Heart right ventricle (tissue), 16 donors: ENCODE measurements at regions not wholly inside any gene's neighbourhood (a gene's known extent, or its start where the extent isn't known, plus 50 kb on each side); places are given as distances from the start of the nearest gene placed in this dataset.

Experiments
- ATAC-seq, 8 donors: fragments of 200-7000 bp; cut with Tn5 transposase; one replicate each; pipeline ENCODE4 v1.9.1; 2020; ENCODE audit warnings: mild to moderate bottlenecking in 8 of 8, moderate library complexity in 8 of 8, moderate number of reproducible peaks in 1 of 8
- DNase-seq, 2 donors: peaks; one replicate each; pipeline ENCODE4 v3.0.0-alpha.2; 2020
- H3K27ac ChIP-seq, 10 donors: fragments of 200-600 bp; sonication (generic) in 2 of 10; one replicate each; pipeline versions ENCODE4 v1.5.0 to v1.8.0; 2020 to 2022; ENCODE audit warnings: mild to moderate bottlenecking in 3 of 10
- H3K27me3 ChIP-seq, 7 donors: fragments of 200-600 bp; one replicate each; pipeline ENCODE4 v1.8.0; 2021 to 2022; ENCODE audit warnings: mild to moderate bottlenecking in 2 of 7
- H3K36me3 ChIP-seq, 9 donors: fragments of 200-600 bp; sonication (generic) in 1 of 9; one replicate each; pipeline versions ENCODE4 v1.5.0 to v1.8.0; 2020 to 2022; ENCODE audit warnings: mild to moderate bottlenecking in 2 of 9
- H3K4me1 ChIP-seq, 9 donors: fragments of 200-600 bp; sonication (generic) in 1 of 9; one replicate each; pipeline versions ENCODE4 v1.5.0 to v1.8.0; 2020 to 2022; ENCODE audit warnings: mild to moderate bottlenecking in 4 of 9
- H3K4me3 ChIP-seq, 10 donors: fragments of 200-600 bp; sonication (generic) in 2 of 10; one replicate each; pipeline versions ENCODE4 v1.5.0 to v1.8.0; 2020 to 2022; ENCODE audit warnings: mild to moderate bottlenecking in 7 of 10, moderate library complexity in 2 of 10
- H3K9me3 ChIP-seq, 11 donors: fragments of 200-600 bp in 10 of 11; sonication (generic) in 2 of 11; one replicate each; pipeline versions ENCODE4 v1.5.0 to v1.8.0; 2013 to 2022; ENCODE audit warnings: mild to moderate bottlenecking in 2 of 11, control low read depth in 1 of 11, moderate library complexity in 1 of 11
- WGBS, 2 donors: extraction: QIAGEN DNeasy Blood & Tissue Kit; methylation state at CpG; one replicate each; pipeline ENCODE4 v1.1.7; 2013; ENCODE audit warnings: inconsistent platforms in 1 of 2; 5-methylcytosine and 5-hydroxymethylcytosine counted together
- intact Hi-C, 10 donors: fragments of 100-400 bp; cut with DNase I; formaldehyde crosslinking; loops; one replicate each; pipeline versions ENCODE4 v1.11.1 to v1.14.2; 2022
- TF ChIP-seq, protein P1 (sequence below), 9 donors: fragments of 200-600 bp; sonication (generic) in 2 of 9; IDR thresholded peaks; one replicate each; pipeline versions ENCODE4 v1.5.0 to v1.8.0; 2021 to 2022; ENCODE audit warnings: antibody characterized with exemption in 9 of 9, mild to moderate bottlenecking in 5 of 9, moderate library complexity in 1 of 9
- donor health status: Arrhythmogenic right ventricular cardiomyopathy.
- donor health status: ischemic (EF 13 %, LVEDD 7.1; RV severe dilation, severe dysfunction).
- donor health status: healthy with polysubstance abuse.
- donor health status: DM: no; HTN: yes; CAD: no.
- donor health status: DM: no; HTN: no; CAD: no.
- donor health status: ischemic (EF 25% LVEDD 6.9; RV normal size, moderate dysfunction).
- donor health status: ischemic (EF 25% LVEDD 5.7; RV mildly dilated, moderate dysfunction).
- donor health status: healthy.
- donor health status: DM: yes; HTN: yes; CAD: no.
- donor health status: Ischemic cardiomyopathy.
- donor health status: ischemic (EF 35%, LVEDD 5.7; RV mildly dilated, moderate dysfunction).
- donor health status: nonischemic (EF 11% LVEDD 7.7; RV severe dilation, severe dysfunction).
- donor health status: DM: yes; HTN: yes; CAD: no.
- donor health status: PGD.
- donor health status: ischemic (EF 29% LVEDD 5.4; RV normal size, mild dysfunction).
- donor health status: nonischemic (EF 23%, LVEDD 6.1; RV moderate dilation, normal function).

DNA sequence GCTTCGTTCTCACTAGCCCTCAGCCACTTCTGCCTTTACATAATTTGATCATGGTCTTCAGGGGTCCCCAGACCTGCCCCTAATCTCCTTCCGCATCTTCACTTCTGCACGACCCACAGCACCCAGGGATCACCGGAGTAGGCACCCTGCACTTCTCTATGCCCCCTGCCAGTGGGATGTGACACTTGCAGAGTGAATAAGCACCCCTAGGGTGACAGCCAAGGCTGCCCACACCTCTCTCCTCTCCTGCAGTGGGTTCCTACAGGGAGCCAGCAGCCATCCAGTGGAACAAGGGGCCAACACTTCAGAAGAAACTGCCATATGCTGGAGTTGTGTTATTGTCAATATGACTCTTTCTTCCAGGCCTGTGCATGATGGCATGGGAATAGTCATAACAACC lies 58.0 kb upstream of the CTPS1 start:
- ATAC-seq: no peak
- no peak overlapping the region for H3K4me3 ChIP-seq
- peaks cover 0 to 8% (median 0%) of the 10 kb centered on the region in 9 donors for H3K4me1 ChIP-seq
- 85 to 87% methylated on average over 4 of the region's 4 CpGs for WGBS, 2 donors
- H3K9me3 ChIP-seq: no peaks in the 10 kb centered on the region
- TF ChIP-seq, protein P1, sequence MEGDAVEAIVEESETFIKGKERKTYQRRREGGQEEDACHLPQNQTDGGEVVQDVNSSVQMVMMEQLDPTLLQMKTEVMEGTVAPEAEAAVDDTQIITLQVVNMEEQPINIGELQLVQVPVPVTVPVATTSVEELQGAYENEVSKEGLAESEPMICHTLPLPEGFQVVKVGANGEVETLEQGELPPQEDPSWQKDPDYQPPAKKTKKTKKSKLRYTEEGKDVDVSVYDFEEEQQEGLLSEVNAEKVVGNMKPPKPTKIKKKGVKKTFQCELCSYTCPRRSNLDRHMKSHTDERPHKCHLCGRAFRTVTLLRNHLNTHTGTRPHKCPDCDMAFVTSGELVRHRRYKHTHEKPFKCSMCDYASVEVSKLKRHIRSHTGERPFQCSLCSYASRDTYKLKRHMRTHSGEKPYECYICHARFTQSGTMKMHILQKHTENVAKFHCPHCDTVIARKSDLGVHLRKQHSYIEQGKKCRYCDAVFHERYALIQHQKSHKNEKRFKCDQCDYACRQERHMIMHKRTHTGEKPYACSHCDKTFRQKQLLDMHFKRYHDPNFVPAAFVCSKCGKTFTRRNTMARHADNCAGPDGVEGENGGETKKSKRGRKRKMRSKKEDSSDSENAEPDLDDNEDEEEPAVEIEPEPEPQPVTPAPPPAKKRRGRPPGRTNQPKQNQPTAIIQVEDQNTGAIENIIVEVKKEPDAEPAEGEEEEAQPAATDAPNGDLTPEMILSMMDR (IDR thresholded peaks at IDR 0.05): no peak
- H3K36me3 ChIP-seq: no peaks in the 10 kb centered on the region
- intact Hi-C loops: no loop called here
- no peak for DNase-seq
- no peak overlapping the region for H3K27ac ChIP-seq
- no peaks in the 10 kb centered on the region for H3K27me3 ChIP-seq

DNA sequence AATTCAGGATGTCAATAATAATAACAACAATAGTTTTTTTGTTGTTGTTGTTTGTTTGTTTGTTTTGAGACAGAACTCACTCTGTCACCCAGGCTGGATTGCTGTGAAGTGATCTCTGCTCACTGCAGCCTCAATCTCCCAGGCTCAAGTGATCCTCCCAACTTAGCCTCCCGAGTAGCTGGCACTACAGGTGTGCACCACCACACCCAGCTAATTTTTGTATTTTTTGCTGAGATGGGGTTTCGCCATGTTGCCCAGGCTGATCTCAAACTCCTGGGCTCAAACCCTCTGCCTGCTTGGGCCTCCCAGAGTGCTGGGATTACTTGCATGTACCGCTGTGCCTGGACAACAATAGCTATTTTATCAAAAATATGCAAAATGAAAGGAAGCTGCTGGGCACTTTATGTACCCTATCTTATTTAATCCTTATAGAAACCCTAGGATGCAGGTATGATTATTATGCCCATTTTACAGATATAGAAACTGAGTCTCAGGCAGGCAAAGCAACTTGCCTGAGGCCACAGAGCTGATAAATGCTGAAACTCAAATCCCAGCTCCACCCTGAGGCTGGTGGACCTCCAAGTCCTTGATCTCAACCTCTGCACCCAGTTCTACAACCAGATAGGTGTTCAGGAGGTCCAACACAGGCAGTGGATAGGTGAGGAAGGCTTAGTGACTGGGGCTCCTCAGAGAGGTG lies 57.4 kb upstream of the CTPS1 start:
- WGBS, 2 donors: 97% methylated on average over 3 of the region's 3 CpGs
- Histone ChIP-seq H3K4me3 (no peak overlapping the region), H3K9me3 (no peaks in the 10 kb centered on the region), H3K36me3 (no peaks in the 10 kb centered on the region), H3K4me1 (peaks cover 0 to 8% (median 0%) of the 10 kb centered on the region in 9 donors), H3K27me3 (no peaks in the 10 kb centered on the region), H3K27ac (no peak overlapping the region)
- no peak for DNase-seq
- TF ChIP-seq, protein P1 (IDR thresholded peaks at IDR 0.05): no peak
- intact Hi-C loops: no loop called here
- no peak for ATAC-seq

DNA sequence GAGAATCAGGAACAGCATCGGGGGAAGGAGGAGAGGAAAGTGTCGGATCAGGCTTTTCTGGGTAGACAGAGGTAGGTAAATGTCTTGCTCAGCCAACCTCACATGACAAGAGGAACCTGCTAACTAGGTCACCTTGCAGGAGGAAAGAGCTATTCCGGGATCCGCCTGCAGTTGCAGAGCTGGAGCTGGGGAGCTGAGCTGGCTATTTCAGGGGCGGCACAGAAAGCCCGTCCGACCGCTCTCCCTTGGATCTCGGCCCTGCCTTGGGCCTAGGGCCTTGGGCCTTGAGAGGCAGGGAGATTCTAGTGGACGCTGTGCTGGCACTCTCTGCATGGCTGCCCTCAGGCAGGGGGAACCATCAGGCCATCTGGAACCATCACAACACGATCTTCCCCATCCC lies 56.5 kb upstream of the CTPS1 start:
- Histone ChIP-seq H3K4me1 (peaks cover 0 to 8% (median 0%) of the 10 kb centered on the region in 9 donors), H3K27ac (no peak overlapping the region), H3K27me3 (no peaks in the 10 kb centered on the region), H3K36me3 (no peaks in the 10 kb centered on the region), H3K9me3 (no peaks in the 10 kb centered on the region), H3K4me3 (no peak overlapping the region)
- ATAC-seq (peak in 5 of 8 donors; percentile 39 to 77 (median 56)), DNase-seq (no peak)
- intact Hi-C loops: no loop called here
- TF ChIP-seq, protein P1 (IDR thresholded peaks at IDR 0.05): no peak
- WGBS, 2 donors: 44 to 66% methylated on average over 11 of the region's 11 CpGs

DNA sequence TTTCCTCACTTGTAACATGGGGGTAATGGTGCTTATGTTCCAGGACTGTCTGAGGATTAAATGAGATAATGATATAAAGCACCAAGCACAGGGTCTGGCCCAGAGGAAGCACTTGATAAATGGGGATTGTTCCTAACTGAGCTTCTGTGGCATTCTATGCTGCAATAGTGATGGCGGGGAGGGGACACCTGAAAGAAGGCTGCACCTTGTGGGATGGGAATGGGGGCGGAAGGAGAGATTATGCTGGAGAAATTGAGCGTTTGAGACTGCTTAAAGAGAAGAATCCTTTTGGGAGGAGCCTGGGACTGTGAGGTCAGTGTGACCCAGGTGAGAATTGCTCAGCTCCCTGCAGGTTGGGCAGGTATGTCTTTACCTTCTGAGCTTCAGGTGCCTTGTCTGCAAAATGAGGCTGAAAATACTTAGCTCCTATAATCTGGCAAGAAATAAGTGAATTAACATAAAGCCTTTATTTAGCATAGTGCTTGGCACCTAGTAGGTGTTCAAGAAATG lies 55.9 kb upstream of the CTPS1 start:
- Histone ChIP-seq H3K4me1 (peaks cover 0 to 8% (median 0%) of the 10 kb centered on the region in 9 donors), H3K27ac (no peak overlapping the region), H3K27me3 (no peaks in the 10 kb centered on the region), H3K36me3 (no peaks in the 10 kb centered on the region), H3K9me3 (no peaks in the 10 kb centered on the region), H3K4me3 (no peak overlapping the region)
- TF ChIP-seq, protein P1 (IDR thresholded peaks at IDR 0.05): no peak
- WGBS, 2 donors: 91 to 93% methylated on average over 3 of the region's 3 CpGs
- intact Hi-C loops: no loop called here
- no peak for DNase-seq
- ATAC-seq: no peak
